HEK293T (cell line): ENCODE measurements at regions not wholly inside any gene's neighbourhood (a gene's known extent, or its start where the extent isn't known, plus 50 kb on each side); places are given as distances from the start of the nearest gene placed in this dataset.

ENCODE experiments used
- BHLHE40 ChIP-seq: fragments of 450-650 bp; IDR thresholded peaks from 2 replicates; pipeline ENCODE4 v1.6.1; 2016; ENCODE audit warnings: mild to moderate bottlenecking, moderate library complexity, borderline replicate concordance
- ELF4 ChIP-seq: fragments of 450-650 bp; IDR thresholded peaks from 2 replicates; pipeline ENCODE4 v1.6.1; 2017; ENCODE audit warnings: antibody characterized with exemption
- FOXA1 ChIP-seq: fragments of 450-650 bp; IDR thresholded peaks from 2 replicates; pipeline ENCODE4 v1.6.1; 2016; ENCODE audit warnings: mild to moderate bottlenecking
- FOXM1 ChIP-seq: fragments of 450-650 bp; IDR thresholded peaks from 2 replicates; pipeline ENCODE4 v1.6.1; 2017; ENCODE audit warnings: mild to moderate bottlenecking, borderline replicate concordance
- HDGF ChIP-seq: fragments of 450-650 bp; IDR thresholded peaks from 2 replicates; pipeline ENCODE4 v1.6.1; 2017; ENCODE audit warnings: antibody characterized with exemption, borderline replicate concordance
- LEF1 ChIP-seq: fragments of 450-650 bp; IDR thresholded peaks from 2 replicates; pipeline ENCODE4 v1.6.1; 2017; ENCODE audit warnings: mild to moderate bottlenecking, borderline replicate concordance
- PKNOX1 ChIP-seq: fragments of 450-650 bp; IDR thresholded peaks from 2 replicates; pipeline ENCODE4 v1.6.1; 2016
- SP1 ChIP-seq: fragments of 450-650 bp; IDR thresholded peaks from 2 replicates; pipeline ENCODE4 v1.6.1; 2017
- SUZ12 ChIP-seq: fragments of 450-650 bp; IDR thresholded peaks from 2 replicates; pipeline ENCODE4 v1.6.1; 2016; ENCODE audit warnings: mild to moderate bottlenecking
- ZNF384 ChIP-seq: fragments of 450-650 bp; IDR thresholded peaks from 2 replicates; pipeline ENCODE4 v1.6.1; 2016

DNA sequence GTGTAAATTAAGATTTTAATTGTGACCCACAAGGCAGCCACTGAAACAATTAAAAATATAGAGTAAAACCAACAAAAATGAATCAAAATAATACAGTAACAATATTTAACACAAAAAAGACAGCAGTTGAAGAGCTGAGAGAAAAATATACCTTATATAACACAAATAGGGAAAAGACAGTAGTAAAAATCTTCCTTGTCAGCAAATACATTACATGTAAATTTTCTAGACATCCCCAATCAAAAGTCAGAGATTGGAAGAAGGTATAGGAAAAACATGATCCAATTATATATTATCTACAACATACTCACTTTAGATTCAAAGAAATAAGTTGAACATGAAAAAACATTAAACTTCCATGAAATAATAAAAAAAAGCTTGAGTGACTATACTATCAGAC, 330.8 kb downstream of the UBE2NL start:
- TF ChIP-seq SUZ12, result no peak
- TF ChIP-seq FOXM1, result no peak
- no peak for TF ChIP-seq BHLHE40
- TF ChIP-seq HDGF, result no peak
- TF ChIP-seq LEF1, result no peak
- TF ChIP-seq FOXA1, result no peak
- no peak for TF ChIP-seq ELF4
- no peak for TF ChIP-seq ZNF384
- TF ChIP-seq PKNOX1, result no peak
- TF ChIP-seq SP1, result no peak
